GM18861 (cell line): ENCODE measurements at regions not wholly inside any gene's neighbourhood (a gene's known extent, or its start where the extent isn't known, plus 50 kb on each side); places are given as distances from the start of the nearest gene placed in this dataset.

ENCODE experiments used
- ATAC-seq: cut with Tn5 transposase; IDR thresholded peaks from one replicate; pipeline ENCODE4 v1.9.1; 2021; ENCODE audit not compliant: unreplicated experiment

GRCh38 chr10:63707254-63707910, 186.2 kb downstream of the REEP3 start:
- peak; percentile 89 for ATAC-seq

- no peak for ATAC-seq
Observed at GRCh38 chr10:63708421-63708820, 187.2 kb downstream of the REEP3 start.

- no peak for ATAC-seq
Observed at GRCh38 chr10:63710703-63711102, 189.5 kb downstream of the REEP3 start.

- ATAC-seq: no peak
Observed at GRCh38 chr10:63711361-63711760, 190.2 kb downstream of the REEP3 start.

- no peak for ATAC-seq
Observed at GRCh38 chr10:63711867-63712716, 190.9 kb downstream of the REEP3 start.

GRCh38 chr10:63712717-63713115, 191.5 kb downstream of the REEP3 start:
- no peak for ATAC-seq

- ATAC-seq: no peak
Observed at GRCh38 chr10:63713191-63714144, 192.3 kb downstream of the REEP3 start.

- no peak for ATAC-seq
Observed at GRCh38 chr10:63716016-63716580, 194.9 kb downstream of the REEP3 start.

- no peak for ATAC-seq
Observed at GRCh38 chr10:63717027-63717715, 196.0 kb downstream of the REEP3 start.

GRCh38 chr10:63718006-63718405, 196.8 kb downstream of the REEP3 start:
- no peak for ATAC-seq

GRCh38 chr10:63718421-63718820, 197.2 kb downstream of the REEP3 start:
- no peak for ATAC-seq

GRCh38 chr10:63719226-63719856, 198.1 kb downstream of the REEP3 start:
- no peak for ATAC-seq

- peak; percentile 46 for ATAC-seq
Observed at GRCh38 chr10:63720072-63720537, 198.9 kb downstream of the REEP3 start.

GRCh38 chr10:63720676-63721075, 199.5 kb downstream of the REEP3 start:
- peak; percentile 71 for ATAC-seq

GRCh38 chr10:63722537-63722936, 201.3 kb downstream of the REEP3 start:
- ATAC-seq: no peak

GRCh38 chr10:63723320-63723719, 202.1 kb downstream of the REEP3 start:
- no peak for ATAC-seq

- no peak for ATAC-seq
Observed at GRCh38 chr10:63723741-63724140, 202.5 kb downstream of the REEP3 start.

GRCh38 chr10:63724922-63725321, 203.7 kb downstream of the REEP3 start:
- ATAC-seq: no peak

GRCh38 chr10:63726867-63727266, 205.7 kb downstream of the REEP3 start:
- ATAC-seq: no peak

GRCh38 chr10:63727636-63728035, 206.4 kb downstream of the REEP3 start:
- ATAC-seq: no peak
